ENCODE measurements at regions not wholly inside any gene's neighbourhood (a gene's known extent, or its start where the extent isn't known, plus 50 kb on each side); places are given as distances from the start of the nearest gene placed in this dataset.

- no peak for DNase-seq
Measured at GRCh38 chr12:92650228-92650822, 52.5 kb upstream of the PLEKHG7 start.

DNA sequence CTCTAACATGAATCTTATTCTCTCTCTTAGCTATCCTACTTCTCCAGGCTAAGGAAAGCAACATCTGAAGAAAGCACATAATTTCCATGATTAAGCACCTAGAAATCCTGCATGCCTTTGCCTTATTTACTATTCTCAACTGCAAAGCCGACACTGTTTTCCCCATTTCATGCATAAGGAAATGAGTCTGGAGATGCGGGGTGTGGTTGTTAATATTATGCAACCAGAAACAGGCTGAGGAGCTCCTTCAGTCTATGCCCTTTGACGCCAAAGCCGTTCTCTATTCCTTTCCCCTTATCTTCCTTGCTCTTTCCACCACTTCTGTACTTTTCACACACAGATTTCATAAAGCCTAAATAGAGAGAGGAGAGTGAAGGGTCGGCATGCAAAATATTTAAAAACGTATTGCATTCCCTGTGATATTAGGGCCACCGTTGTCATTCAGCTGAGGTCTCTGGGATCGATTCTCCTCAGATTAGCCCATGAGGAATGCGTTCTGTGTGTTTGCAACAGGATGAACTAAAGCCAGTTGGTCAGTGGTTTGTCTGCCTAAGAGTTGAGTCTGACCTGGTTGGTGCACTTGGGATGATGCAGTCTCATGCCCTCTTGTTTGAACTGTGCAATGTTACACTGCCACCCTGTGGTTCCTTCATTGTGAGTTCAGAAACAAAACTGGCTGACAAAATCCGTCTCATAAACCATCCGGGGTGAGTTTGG is 53.1 kb upstream of the PLEKHG7 start:
- DNase-seq, result peak; percentile 70

DNA sequence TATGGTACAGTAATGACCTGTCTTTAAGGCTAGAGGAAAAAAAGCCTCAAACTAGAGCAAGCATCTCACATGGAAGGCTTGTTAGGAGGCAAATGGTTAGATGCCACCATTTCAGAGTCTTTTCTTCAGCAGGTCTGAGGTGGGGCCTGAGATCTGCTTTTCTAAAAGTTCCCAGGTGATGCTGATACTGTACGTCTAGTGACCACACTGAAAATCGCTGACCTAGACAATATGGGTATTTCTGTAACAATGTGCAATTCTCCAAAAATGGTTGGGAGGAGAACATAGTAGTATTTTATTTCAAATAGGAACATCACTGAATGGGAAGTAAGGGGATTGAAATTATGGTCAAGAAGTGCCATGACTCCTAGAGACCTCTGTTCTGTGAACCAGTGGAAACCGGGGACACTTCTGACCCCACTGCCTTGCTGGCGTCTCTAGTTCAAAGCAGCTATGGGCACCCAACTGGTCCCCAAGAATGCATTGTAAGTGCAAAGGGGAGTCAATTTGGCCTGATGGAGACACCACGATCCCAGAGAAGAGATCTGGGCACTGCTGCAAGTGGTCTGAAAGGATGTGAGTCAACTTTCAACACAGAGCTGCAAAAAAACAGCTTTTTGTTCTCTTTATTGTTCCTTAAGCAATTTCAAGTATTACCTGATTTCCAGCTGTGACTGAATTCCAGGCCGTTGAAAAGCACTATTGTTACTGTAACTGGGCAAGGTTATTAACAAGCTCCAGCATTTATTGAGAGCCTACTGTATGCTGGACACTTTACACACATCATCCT is 54.4 kb upstream of the PLEKHG7 start:
- DNase-seq, result no peak

GRCh38 chr12:92641291-92641690 is 61.5 kb upstream of the PLEKHG7 start:
- no peak for DNase-seq

DNA sequence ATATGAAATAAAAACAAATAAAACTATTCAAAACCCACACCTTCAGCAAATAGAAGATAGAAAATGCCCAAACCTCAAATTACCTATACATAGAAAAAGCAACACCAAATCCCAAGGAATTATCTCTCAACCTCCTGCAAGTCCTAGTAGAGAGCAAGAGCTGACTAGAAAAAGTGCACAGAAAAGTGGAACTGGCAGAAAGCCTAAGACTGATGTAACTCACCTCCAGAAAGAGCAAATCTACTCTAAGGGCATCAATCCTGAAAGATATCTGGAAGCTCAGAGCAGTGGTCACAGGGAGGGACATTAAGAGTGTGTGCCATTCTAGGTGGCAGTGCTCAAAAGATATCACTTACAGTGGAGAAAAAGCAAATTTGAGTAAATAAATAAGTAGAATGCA is 62.1 kb upstream of the PLEKHG7 start:
- no peak for DNase-seq

- DNase-seq, result no peak
Measured at GRCh38 chr12:92639017-92639416, 63.8 kb upstream of the PLEKHG7 start.

DNA sequence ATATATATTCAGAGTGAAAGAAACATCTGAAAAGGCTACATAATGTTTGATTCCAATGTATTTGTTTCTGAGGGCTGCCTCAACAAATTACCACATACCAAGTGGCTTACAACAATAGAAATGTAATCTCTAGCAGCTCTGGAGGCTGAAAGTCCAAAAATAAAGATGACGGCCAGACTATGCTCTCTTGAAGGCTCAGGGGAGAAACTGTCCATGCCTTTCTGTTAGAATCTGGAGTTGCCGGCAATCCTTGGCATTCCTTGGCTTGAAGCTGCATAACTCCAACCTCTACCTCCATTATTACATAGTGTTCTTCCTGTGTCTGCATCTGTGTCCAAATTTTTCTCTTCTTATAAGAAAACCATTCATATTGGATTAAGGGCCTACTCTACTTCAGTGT is 68.1 kb upstream of the PLEKHG7 start:
- no peak for DNase-seq

DNA sequence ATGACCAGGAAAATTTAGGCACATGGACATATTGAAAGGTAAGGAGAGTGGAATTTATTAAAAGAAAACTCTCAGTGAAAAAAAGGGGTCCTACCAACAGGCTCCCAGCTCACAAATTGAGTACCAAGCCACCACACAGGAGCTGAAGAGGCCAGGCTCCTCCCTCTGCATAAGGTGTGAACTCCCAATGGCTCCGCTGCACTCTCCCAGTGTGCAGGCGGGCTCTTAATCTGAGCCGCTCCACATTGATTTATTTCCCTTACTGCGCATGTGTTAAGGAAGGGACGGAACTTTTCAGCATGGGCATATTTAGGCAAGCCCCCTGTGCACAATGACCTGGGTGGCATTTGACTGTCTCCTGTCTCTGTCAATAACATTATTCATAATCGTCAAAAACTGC is 68.6 kb upstream of the PLEKHG7 start:
- DNase-seq, result no peak

DNA sequence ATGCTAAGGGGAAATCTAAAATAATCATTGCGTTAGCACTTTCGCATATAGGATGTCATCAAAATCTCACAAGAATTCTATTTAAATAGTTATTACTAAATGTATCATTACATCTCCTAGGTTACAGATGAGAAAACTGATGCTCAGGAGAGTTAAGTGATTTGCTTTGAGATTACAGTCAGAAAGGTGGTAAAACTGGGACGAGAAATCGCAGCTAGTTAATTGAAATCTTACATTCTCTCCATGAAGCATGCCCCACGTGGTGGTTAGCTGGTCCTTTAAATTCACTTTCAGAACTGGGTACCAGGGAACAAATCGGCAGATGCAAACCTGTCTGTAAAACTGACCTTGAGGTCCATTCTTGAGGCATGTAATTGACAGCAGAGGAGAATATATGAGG is 71.8 kb upstream of the PLEKHG7 start:
- DNase-seq, result no peak

GRCh38 chr12:92629349-92630065 is 73.3 kb upstream of the PLEKHG7 start:
- DNase-seq, result no peak

- DNase-seq, result no peak
Measured at GRCh38 chr12:92628476-92628875, 74.3 kb upstream of the PLEKHG7 start.

DNA sequence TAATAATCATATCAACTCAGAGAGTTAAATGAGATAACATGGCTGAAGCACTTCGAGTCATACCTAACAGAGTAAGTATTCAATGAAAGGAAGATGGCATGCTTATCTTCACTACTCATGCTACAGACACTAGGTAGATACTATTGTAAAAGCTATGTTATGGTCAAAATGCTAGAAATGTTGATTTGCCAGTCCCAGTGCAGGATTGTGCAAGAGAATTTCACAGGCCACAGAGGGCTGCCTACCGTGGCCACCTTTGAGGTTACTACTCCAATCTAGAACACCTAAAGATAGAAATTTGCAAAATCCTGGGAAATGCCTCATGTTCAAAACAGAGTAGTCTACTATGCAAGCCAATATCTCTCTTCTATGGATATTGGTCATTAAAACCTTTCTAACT is 75.3 kb upstream of the PLEKHG7 start:
- DNase-seq, result no peak

DNA sequence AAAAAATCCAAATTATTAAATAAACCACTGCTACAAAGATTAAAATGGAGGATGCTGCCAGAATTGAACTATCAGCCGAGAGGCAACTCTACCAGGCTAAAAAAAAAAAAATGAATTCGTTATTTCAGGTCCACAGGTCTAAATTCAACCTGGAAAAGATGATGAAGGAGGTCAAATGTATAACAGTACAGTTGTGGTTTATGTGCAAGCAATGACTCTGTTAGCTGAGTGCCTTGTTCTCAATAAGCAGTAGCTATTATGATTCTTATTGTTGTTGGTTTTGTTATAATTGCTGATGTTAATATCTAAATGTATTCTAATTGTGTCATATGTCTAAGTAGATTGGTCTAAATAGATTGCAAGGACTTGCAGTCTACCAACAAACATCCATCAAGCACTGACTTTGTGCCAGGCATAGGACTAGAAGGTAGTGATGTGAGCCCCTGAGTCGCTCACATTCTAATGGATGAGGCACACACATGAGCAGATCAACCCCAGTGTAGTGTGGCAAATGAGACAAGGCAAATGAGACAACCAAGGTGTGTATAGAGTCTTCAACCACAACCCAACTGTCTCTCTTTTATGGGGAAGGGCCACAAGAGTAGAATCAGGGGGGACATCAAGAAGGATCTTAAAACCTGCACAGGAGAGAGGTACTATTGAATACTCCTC is 77.0 kb upstream of the PLEKHG7 start:
- no peak for DNase-seq

DNA sequence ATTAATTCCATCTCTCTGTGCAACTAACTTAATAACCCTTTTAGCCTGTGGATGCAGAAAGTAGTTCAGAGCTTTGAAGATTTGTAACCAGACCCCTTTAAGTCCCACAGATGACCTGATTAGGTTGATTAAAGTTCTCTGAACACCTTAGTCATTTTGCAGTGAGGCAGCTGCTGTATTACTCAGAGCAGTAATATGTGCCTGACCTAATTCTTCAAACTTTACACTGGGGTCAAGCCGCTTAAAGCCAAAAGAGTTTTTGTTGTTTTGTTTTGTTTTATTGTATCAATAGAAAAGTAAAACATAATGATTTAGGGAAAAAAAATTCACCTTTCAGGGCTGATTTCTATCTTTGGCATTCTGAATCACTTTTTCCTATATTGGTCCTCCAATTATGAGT is 78.6 kb upstream of the PLEKHG7 start:
- DNase-seq, result no peak

GRCh38 chr12:92623386-92623785 is 79.4 kb upstream of the PLEKHG7 start:
- no peak for DNase-seq

DNA sequence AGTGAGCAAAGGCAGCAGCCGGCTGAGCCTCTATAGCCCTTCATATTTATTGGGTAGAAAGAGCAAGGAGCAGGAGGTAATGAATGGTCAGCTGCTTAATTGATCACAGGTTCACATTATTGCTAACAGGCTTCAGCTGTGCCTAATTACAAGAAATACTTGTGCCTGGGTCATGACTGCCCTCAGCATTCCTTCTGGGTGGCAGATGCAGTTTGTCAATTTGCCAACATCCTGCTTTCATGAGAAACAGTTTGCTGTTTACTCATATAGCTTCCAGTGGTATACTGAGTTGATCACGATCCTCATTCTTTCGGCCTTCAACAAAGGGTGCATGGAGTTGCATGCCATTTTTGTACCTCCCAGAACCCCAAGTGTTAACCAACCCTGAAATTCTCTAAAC is 81.0 kb upstream of the PLEKHG7 start:
- no peak for DNase-seq

DNA sequence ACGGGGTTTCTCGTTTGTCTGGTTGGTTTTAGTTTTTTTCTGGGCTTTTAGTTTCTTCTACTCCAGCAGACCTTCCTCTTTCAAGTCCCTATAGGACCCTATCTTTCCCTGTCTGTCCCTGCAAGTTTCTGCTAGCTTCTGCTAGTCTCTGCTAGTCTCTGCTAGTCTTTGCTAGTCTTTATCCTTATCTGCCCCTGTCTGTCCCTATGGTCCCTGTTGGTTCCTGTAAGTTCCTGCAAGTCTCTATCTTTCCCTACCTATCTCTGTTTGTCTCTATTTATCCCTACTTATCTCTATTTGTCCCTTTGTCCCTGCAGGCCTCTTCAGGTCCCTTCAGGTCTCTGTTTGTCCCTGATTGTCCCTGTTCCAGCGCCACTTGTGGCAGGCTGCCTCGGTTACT is 81.5 kb upstream of the PLEKHG7 start:
- no peak for DNase-seq

DNA sequence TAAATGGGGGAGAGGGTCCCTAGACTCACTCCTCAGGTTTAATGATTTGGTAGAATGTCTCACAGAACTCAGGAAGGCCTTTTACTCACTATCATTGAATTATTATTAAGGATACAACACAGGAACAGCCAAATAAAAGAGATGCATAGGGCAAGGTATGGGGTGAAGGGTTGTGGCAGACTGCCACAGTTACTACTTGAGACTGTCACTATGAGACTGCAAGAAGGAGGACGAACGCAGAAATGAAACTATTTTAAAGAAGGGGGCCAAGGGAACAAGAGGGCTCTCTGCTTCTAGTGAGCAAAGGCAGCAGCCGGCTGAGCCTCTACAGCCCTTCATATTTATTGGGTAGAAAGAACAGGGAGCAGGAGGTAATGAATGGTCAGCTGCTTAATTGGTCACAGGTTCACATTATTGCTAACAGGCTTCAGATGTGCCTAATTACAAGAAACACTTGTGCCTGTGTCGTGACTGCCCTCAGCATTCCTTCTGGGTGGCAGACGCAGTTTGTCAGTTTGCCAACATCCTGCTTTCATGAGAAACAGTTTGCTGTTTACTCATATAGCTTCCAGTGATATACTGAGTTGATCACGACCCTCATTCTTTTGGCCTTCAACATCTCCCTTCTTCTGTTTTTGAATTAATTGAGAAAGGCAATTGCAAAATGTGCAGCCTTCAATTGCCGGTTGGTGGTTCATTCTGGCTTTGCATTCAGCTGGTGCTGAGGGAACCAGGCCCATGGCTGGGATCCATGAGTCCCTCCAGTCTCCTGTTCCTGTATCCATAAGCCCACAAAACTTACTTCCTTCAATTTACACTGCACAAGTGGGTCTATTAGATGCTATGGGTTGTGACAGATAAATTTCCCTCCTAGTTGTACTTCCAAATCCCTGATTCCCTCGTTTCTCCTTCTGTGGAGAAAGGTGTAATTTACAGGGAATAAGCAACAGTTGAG is 82.8 kb upstream of the PLEKHG7 start:
- DNase-seq, result no peak

DNA sequence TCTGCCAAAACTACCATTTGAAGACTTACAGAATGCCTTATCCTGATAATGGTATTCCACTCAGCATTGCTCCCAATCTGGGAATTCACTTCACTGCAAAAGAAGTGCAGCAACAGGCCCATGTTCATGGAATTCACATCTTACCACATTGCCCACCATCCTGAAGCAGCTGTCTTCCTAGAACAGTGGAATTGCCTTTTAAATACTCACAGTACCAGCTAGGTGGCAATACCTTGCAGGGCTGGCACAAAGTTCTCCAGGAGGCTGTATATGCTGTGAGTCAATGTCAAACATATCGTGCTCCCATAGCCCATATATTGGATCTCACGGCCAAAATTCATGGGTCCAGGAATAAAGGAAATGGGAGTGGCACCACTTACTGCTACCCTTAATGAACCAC is 83.8 kb upstream of the PLEKHG7 start:
- DNase-seq, result no peak

- no peak for DNase-seq
Measured at GRCh38 chr12:92615703-92616102, 87.1 kb upstream of the PLEKHG7 start.

- DNase-seq, result no peak
Measured at GRCh38 chr12:92615086-92615485, 87.7 kb upstream of the PLEKHG7 start.

GRCh38 chr12:92614502-92614901 is 88.3 kb upstream of the PLEKHG7 start:
- no peak for DNase-seq

Data from activated CD4-positive, alpha-beta T cell treated with anti-CD3 and anti-CD28 coated beads, Interleukin-10, Interleukin-2, amounts not matched to agents 100 ng/mL and 50 ng/mL, durations not matched to agents 16 hours and 8 hours (primary cell).